Osteocyte (in vitro differentiated cells): ENCODE measurements at regions not wholly inside any gene's neighbourhood (a gene's known extent, or its start where the extent isn't known, plus 50 kb on each side); places are given as distances from the start of the nearest gene placed in this dataset.

Experiments
- DNase-seq: peaks from one replicate; pipeline ENCODE4 v3.0.0; 2021; ENCODE audit warnings: mixed read lengths; ENCODE audit not compliant: unreplicated experiment; ENCODE audit errors: extremely low spot score
- H3K27ac Mint-ChIP-seq: one replicate; pipeline ENCODE4 v1.8.0; 2021; ENCODE audit warnings: mild to moderate bottlenecking, mixed read lengths; ENCODE audit not compliant: unreplicated experiment
- H3K27me3 Mint-ChIP-seq: one replicate; pipeline ENCODE4 v1.8.0; 2021; ENCODE audit warnings: mixed read lengths; ENCODE audit not compliant: unreplicated experiment
- H3K36me3 Mint-ChIP-seq: one replicate; pipeline ENCODE4 v1.8.0; 2021; ENCODE audit warnings: mixed read lengths; ENCODE audit not compliant: unreplicated experiment
- H3K4me1 Mint-ChIP-seq: one replicate; pipeline ENCODE4 v1.8.0; 2021; ENCODE audit warnings: mixed read lengths; ENCODE audit not compliant: unreplicated experiment
- H3K4me3 Mint-ChIP-seq: one replicate; pipeline ENCODE4 v1.8.0; 2021; ENCODE audit warnings: mild to moderate bottlenecking, moderate library complexity, mixed read lengths; ENCODE audit not compliant: unreplicated experiment
- H3K9me3 Mint-ChIP-seq: one replicate; pipeline ENCODE4 v1.8.0; 2021; ENCODE audit warnings: mixed read lengths; ENCODE audit not compliant: unreplicated experiment
- TF ChIP-seq, protein P1 (sequence below): fragments of 200-600 bp; sonication (generic); IDR thresholded peaks from 2 replicates; pipeline ENCODE4 v1.5.0; 2021; ENCODE audit warnings: antibody characterized with exemption, mild to moderate bottlenecking, moderate library complexity

DNA sequence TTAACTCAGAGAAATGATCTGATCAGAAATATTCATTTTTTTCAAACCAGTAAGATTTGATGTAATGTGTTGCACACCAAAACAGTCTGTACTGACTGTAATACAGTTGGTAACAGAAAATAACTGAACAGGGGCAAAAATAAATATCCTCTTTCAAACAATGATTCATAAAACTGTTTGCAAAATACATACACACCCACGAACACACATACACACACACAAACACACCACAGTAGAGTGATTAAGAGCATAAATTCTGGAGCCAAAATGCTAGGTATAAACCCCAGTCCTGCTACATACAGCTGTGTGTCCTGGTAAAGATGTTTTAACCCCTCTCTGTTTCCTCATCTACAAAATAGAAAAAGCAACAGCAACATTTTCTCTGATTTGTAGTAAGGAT is 376.6 kb downstream of the PDGFC start:
- no peak for DNase-seq
- Mint-ChIP-seq H3K27me3 (no peaks in the 10 kb centered on the region), H3K36me3 (no peaks in the 10 kb centered on the region), H3K27ac (no peak overlapping the region), H3K4me3 (no peak overlapping the region), H3K4me1 (peaks cover 19% of the 10 kb centered on the region), H3K9me3 (no peaks in the 10 kb centered on the region)
- TF ChIP-seq, protein P1, sequence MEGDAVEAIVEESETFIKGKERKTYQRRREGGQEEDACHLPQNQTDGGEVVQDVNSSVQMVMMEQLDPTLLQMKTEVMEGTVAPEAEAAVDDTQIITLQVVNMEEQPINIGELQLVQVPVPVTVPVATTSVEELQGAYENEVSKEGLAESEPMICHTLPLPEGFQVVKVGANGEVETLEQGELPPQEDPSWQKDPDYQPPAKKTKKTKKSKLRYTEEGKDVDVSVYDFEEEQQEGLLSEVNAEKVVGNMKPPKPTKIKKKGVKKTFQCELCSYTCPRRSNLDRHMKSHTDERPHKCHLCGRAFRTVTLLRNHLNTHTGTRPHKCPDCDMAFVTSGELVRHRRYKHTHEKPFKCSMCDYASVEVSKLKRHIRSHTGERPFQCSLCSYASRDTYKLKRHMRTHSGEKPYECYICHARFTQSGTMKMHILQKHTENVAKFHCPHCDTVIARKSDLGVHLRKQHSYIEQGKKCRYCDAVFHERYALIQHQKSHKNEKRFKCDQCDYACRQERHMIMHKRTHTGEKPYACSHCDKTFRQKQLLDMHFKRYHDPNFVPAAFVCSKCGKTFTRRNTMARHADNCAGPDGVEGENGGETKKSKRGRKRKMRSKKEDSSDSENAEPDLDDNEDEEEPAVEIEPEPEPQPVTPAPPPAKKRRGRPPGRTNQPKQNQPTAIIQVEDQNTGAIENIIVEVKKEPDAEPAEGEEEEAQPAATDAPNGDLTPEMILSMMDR, result no peak

DNA sequence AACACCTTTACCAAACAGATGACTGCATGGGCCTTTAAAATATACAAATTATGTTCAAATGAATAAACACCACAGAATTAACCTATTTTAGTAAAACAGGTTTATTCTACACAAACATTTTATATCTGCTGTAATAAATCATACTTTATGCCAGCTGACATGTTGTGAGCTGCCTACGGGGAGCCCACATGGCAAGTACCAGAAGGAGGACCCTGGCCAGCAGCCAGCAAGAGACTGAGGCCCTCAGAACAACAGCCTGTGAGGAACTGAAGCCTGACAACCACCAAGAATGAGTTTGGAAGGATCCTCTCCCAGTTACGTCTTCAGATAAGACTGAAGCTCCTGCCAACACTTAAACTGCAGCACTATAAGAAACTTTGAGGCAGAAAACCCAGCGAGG is 377.0 kb downstream of the PDGFC start:
- DNase-seq, result no peak
- H3K27ac Mint-ChIP-seq, result no peak overlapping the region
- H3K4me1 Mint-ChIP-seq, result peaks cover 18% of the 10 kb centered on the region
- no peaks in the 10 kb centered on the region for H3K27me3 Mint-ChIP-seq
- no peaks in the 10 kb centered on the region for H3K9me3 Mint-ChIP-seq
- TF ChIP-seq, protein P1, result no peak
- no peaks in the 10 kb centered on the region for H3K36me3 Mint-ChIP-seq
- no peak overlapping the region for H3K4me3 Mint-ChIP-seq

DNA sequence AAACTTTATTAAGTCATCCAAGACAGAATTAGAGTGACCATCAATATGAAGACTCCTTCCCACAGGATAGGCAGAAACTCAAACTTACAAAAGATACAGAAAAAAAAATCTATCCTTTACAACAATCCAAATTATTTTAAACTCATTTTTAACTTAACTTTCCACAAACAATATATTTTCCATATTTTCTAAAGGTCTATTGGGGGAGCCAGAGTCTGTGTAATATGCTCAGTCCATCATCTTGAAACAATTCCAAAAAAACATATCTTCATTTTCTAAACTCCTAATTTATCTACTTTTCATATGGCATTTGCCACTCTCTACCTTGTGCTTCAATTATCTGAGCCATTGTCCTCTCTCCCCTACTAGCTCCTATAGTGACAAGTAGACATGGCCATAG is 378.1 kb downstream of the PDGFC start:
- DNase-seq, result no peak
- H3K4me3 Mint-ChIP-seq, result no peak overlapping the region
- no peaks in the 10 kb centered on the region for H3K27me3 Mint-ChIP-seq
- no peaks in the 10 kb centered on the region for H3K36me3 Mint-ChIP-seq
- TF ChIP-seq, protein P1, result peak; percentile 50
- no peak overlapping the region for H3K27ac Mint-ChIP-seq
- peaks cover 9% of the 10 kb centered on the region for H3K4me1 Mint-ChIP-seq
- no peaks in the 10 kb centered on the region for H3K9me3 Mint-ChIP-seq

DNA sequence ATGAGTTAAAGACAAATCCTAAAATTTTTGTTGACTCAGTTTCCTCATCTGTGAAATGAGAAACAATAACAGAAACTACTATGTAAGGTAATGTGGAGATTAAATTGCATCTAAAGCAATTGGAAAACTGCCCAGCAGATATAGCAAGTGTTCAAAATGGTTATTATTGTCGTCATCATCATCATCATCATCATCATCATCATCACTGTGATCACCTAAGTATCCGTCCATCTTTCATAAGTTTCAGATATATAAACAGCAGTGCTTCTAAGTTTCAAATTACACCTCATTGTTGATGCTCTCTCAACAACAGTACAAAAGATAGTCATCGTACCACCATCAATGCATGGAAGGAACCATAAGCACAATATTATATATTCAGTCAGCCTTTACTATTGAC is 379.9 kb downstream of the PDGFC start:
- H3K9me3 Mint-ChIP-seq, result no peaks in the 10 kb centered on the region
- H3K4me1 Mint-ChIP-seq, result peaks cover 1% of the 10 kb centered on the region
- TF ChIP-seq, protein P1, result no peak
- no peak overlapping the region for H3K27ac Mint-ChIP-seq
- H3K27me3 Mint-ChIP-seq, result no peaks in the 10 kb centered on the region
- no peak for DNase-seq
- H3K36me3 Mint-ChIP-seq, result no peaks in the 10 kb centered on the region
- no peak overlapping the region for H3K4me3 Mint-ChIP-seq

DNA sequence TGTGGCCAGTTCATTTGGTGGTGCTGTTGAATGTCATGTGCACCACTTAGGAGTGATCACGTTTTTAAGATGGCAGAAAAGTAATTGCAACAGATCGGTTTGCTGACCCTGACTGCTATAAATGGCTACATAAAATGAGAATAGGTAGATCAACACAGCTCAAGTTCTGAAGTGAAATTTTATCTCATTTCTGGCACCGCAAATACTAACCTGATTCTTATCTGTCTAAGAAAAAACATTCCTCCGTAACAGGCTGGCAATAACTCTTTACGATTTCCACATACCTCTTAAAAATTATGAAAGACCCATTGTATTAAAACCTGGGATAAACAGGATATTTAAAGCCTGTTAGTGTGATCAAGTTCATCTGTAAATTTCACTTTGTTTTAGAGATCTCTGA is 387.5 kb downstream of the PDGFC start:
- H3K36me3 Mint-ChIP-seq, result no peaks in the 10 kb centered on the region
- H3K4me1 Mint-ChIP-seq, result peaks cover 16% of the 10 kb centered on the region
- H3K9me3 Mint-ChIP-seq, result no peaks in the 10 kb centered on the region
- H3K27me3 Mint-ChIP-seq, result no peaks in the 10 kb centered on the region
- TF ChIP-seq, protein P1, result no peak
- no peak overlapping the region for H3K4me3 Mint-ChIP-seq
- no peak for DNase-seq
- no peak overlapping the region for H3K27ac Mint-ChIP-seq
